DOHH2 (cell line): ENCODE measurements at regions not wholly inside any gene's neighbourhood (a gene's known extent, or its start where the extent isn't known, plus 50 kb on each side); places are given as distances from the start of the nearest gene placed in this dataset.

Source experiments
- H3F3A ChIP-seq: fragments of 200-600 bp; sonication (generic), shearing (Covaris generic); 2 replicates; pipeline ENCODE4 v1.6.0; 2016; ENCODE audit warnings: antibody characterized with exemption, mild to moderate bottlenecking; ENCODE audit not compliant: control insufficient read depth, insufficient read depth
- H3K27ac ChIP-seq: fragments of 200-600 bp; sonication (generic); 2 replicates; pipeline ENCODE4 v1.5.1; 2014; ENCODE audit warnings: low read depth, mild to moderate bottlenecking, low read length, moderate library complexity
- H3K27me3 ChIP-seq: fragments of 200-600 bp; sonication (generic); 2 replicates; pipeline ENCODE4 v1.6.1; 2014; ENCODE audit warnings: mild to moderate bottlenecking, low read length, mixed read lengths; ENCODE audit not compliant: control insufficient read depth
- H3K36me3 ChIP-seq: fragments of 200-600 bp; sonication (generic); 2 replicates; pipeline ENCODE4 v1.6.1; 2014; ENCODE audit warnings: mild to moderate bottlenecking, low read length, moderate library complexity, mixed read lengths; ENCODE audit not compliant: control insufficient read depth
- H3K4me1 ChIP-seq: fragments of 200-600 bp; sonication (generic); 2 replicates; pipeline ENCODE4 v1.6.1; 2014; ENCODE audit warnings: mild to moderate bottlenecking, low read length, mixed read lengths; ENCODE audit not compliant: control insufficient read depth
- H3K4me2 ChIP-seq: fragments of 200-600 bp; sonication (generic); 2 replicates; pipeline ENCODE4 v1.6.0; 2014; ENCODE audit warnings: mild to moderate bottlenecking, low read length, moderate library complexity
- H3K4me3 ChIP-seq: fragments of 200-600 bp; sonication (generic); 2 replicates; pipeline ENCODE4 v1.5.1; 2014; ENCODE audit warnings: mild to moderate bottlenecking, low read length, mixed read lengths
- H3K79me2 ChIP-seq: fragments of 200-600 bp; sonication (generic); 2 replicates; pipeline ENCODE4 v1.6.1; 2014; ENCODE audit warnings: mild to moderate bottlenecking, low read length, mixed read lengths; ENCODE audit not compliant: control insufficient read depth
- H3K9me2 ChIP-seq: fragments of 200-600 bp; sonication (generic); replicated peaks from 2 replicates; pipeline ENCODE4 v1.6.1; 2014; ENCODE audit warnings: mild to moderate bottlenecking, low read length, mixed read lengths; ENCODE audit not compliant: control insufficient read depth
- H3K9me3 ChIP-seq: fragments of 200-600 bp; sonication (generic); 2 replicates; pipeline ENCODE4 v1.6.1; 2014; ENCODE audit warnings: antibody characterized with exemption, low read length, mixed read lengths; ENCODE audit not compliant: control insufficient read depth, insufficient read depth
- H4K20me1 ChIP-seq: fragments of 200-600 bp; sonication (generic); 2 replicates; pipeline ENCODE4 v1.6.0; 2014; ENCODE audit warnings: low read depth, mild to moderate bottlenecking, antibody characterized with exemption, low read length, moderate library complexity; ENCODE audit not compliant: control insufficient read depth, insufficient read depth
- CTCF ChIP-seq: fragments of 200-600 bp; sonication (generic); IDR thresholded peaks from one replicate; pipeline ENCODE4 v1.5.1; 2014; ENCODE audit warnings: antibody characterized with exemption, mild to moderate bottlenecking, low read depth, low read length; ENCODE audit not compliant: poor library complexity, severe bottlenecking
- EZH2phosphoT487 ChIP-seq: fragments of 200-600 bp; sonication (generic); IDR thresholded peaks from 2 replicates; pipeline ENCODE4 v1.6.1; 2017; ENCODE audit warnings: borderline replicate concordance, mild to moderate bottlenecking, antibody characterized with exemption, low read length, moderate library complexity, mixed read lengths

GRCh38 chr10:121043124-121043849 lies 192.1 kb downstream of the WDR11 start:
- H4K20me1 ChIP-seq, result no peaks in the 10 kb centered on the region

DNA sequence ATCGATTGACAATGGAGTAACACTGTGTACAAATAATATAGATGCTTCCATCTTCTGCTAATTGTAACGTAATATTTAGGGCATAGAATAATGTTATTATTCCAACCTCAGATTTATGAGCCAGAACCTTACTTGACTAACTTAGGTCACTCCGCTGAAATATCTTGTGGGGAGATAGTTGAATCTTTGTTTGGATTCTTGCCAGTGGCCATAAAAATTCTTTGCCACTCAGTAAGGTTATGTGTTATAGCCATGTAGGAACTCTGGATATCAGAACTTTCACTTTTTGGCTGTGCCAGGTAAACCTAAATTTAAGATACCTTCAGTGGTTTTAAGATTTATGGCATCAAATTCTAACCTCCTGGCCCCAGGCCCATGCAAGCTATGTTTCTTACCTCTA lies 197.6 kb downstream of the WDR11 start:
- H3K9me2 ChIP-seq, result no peaks in the 10 kb centered on the region
- no peak for TF ChIP-seq EZH2phosphoT487
- TF ChIP-seq CTCF, result no peak
- H3K79me2 ChIP-seq, result no peaks in the 10 kb centered on the region
- no peaks in the 10 kb centered on the region for H3F3A ChIP-seq
- no peaks in the 10 kb centered on the region for H4K20me1 ChIP-seq
- H3K27me3 ChIP-seq, result no peaks in the 10 kb centered on the region
- H3K4me2 ChIP-seq, result no peak overlapping the region
- no peaks in the 10 kb centered on the region for H3K4me1 ChIP-seq
- H3K27ac ChIP-seq, result no peak overlapping the region
- no peaks in the 10 kb centered on the region for H3K9me3 ChIP-seq
- H3K36me3 ChIP-seq, result no peaks in the 10 kb centered on the region
- H3K4me3 ChIP-seq, result no peak overlapping the region

More at GRCh38 chr10:121043124-121043849, 192.1 kb downstream of the WDR11 start:
- no peaks in the 10 kb centered on the region for H3K9me3 ChIP-seq
- no peak overlapping the region for H3K4me2 ChIP-seq
- no peak overlapping the region for H3K4me3 ChIP-seq
- H3K4me1 ChIP-seq, result no peaks in the 10 kb centered on the region
- TF ChIP-seq EZH2phosphoT487 (no peak), CTCF (no peak)
- no peaks in the 10 kb centered on the region for H3K79me2 ChIP-seq
- H3K27ac ChIP-seq, result no peak overlapping the region
- no peaks in the 10 kb centered on the region for H3K9me2 ChIP-seq
- H3F3A ChIP-seq, result no peaks in the 10 kb centered on the region
- no peaks in the 10 kb centered on the region for H3K27me3 ChIP-seq
- H3K36me3 ChIP-seq, result no peaks in the 10 kb centered on the region

DNA sequence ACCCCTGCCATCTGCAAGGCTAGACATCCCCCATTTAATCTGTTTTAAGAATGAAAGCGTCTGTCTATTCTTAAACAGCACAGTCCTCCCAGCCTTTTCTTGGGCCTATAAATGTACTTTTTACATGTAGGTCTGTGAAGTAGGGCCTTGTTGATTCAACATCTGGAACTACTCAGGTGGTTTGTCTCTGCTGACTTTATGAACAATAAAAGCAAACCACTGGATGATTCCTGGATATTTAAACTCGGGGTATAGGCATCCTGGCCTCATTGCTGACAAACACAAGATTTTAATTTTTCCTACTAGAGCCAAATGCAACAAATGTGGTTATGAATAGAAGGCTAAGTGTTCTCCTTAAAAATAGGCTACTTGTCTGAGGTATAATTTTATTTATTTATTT lies 198.3 kb downstream of the WDR11 start:
- Histone ChIP-seq H4K20me1 (no peaks in the 10 kb centered on the region), H3K27ac (no peak overlapping the region), H3K4me3 (no peak overlapping the region), H3K27me3 (no peaks in the 10 kb centered on the region), H3K9me2 (no peaks in the 10 kb centered on the region), H3K36me3 (no peaks in the 10 kb centered on the region), H3K79me2 (no peaks in the 10 kb centered on the region), H3K9me3 (no peaks in the 10 kb centered on the region), H3K4me1 (no peaks in the 10 kb centered on the region), H3K4me2 (no peak overlapping the region), H3F3A (no peaks in the 10 kb centered on the region)
- TF ChIP-seq EZH2phosphoT487, result no peak
- no peak for TF ChIP-seq CTCF

GRCh38 chr10:121049923-121050322 lies 198.8 kb downstream of the WDR11 start:
- H3K27me3 ChIP-seq, result no peaks in the 10 kb centered on the region
- no peaks in the 10 kb centered on the region for H3K36me3 ChIP-seq
- no peaks in the 10 kb centered on the region for H3K4me1 ChIP-seq
- TF ChIP-seq EZH2phosphoT487, result no peak
- no peak for TF ChIP-seq CTCF
- no peak overlapping the region for H3K27ac ChIP-seq
- H3K9me2 ChIP-seq, result no peaks in the 10 kb centered on the region
- no peaks in the 10 kb centered on the region for H4K20me1 ChIP-seq
- no peaks in the 10 kb centered on the region for H3K79me2 ChIP-seq
- no peaks in the 10 kb centered on the region for H3K9me3 ChIP-seq
- H3F3A ChIP-seq, result no peaks in the 10 kb centered on the region
- no peak overlapping the region for H3K4me3 ChIP-seq
- H3K4me2 ChIP-seq, result no peak overlapping the region
